ENCODE measurements at regions not wholly inside any gene's neighbourhood (a gene's known extent, or its start where the extent isn't known, plus 50 kb on each side); places are given as distances from the start of the nearest gene placed in this dataset.

GRCh38 chr3:147312786-147313280, 93.5 kb downstream of the ZIC4 start:
- DNase-seq (ENCODE audit: low spot score) (no peak), ATAC-seq (no peak)
- TF ChIP-seq E2F4 (CRISPR knock-in tag; IDR thresholded peaks at IDR 0.05; ENCODE audit: borderline replicate concordance, low read depth) = no peak
- TF ChIP-seq CDX4 (CRISPR knock-in tag; IDR thresholded peaks at IDR 0.05; ENCODE audit: borderline replicate concordance) = no peak
- no peak for TF ChIP-seq JUN (CRISPR knock-in tag; IDR thresholded peaks at IDR 0.05)
- TF ChIP-seq CREB1 (CRISPR knock-in tag; IDR thresholded peaks at IDR 0.05) = no peak
- TF ChIP-seq EMX1 (CRISPR knock-in tag; IDR thresholded peaks at IDR 0.05) = no peak
- TF ChIP-seq NR2C2 (CRISPR knock-in tag; IDR thresholded peaks at IDR 0.05) = no peak
- no peak for TF ChIP-seq E2F1 (CRISPR knock-in tag; IDR thresholded peaks at IDR 0.05)
- no peak for TF ChIP-seq ZSCAN18 (CRISPR knock-in tag; IDR thresholded peaks at IDR 0.05)
- ChIA-PET CTCF (no interaction called here), POLR2A (no interaction called here)
- Mint-ChIP-seq H3K4me3 (no peak overlapping the region), H3K27ac (no peak overlapping the region), H3K36me3 (no peaks in the 10 kb centered on the region), H3K27me3 (ENCODE audit: low read depth) (no peaks in the 10 kb centered on the region; the same call in 1 of the 2 replicates), H3K9me3 (peaks cover 9% of the 10 kb centered on the region), H3K4me1 (peaks cover 4% of the 10 kb centered on the region; the same call in 1 of the 2 replicates)

- Mint-ChIP-seq H3K4me1 (no peaks in the 10 kb centered on the region), H3K36me3 (no peaks in the 10 kb centered on the region), H3K27me3 (ENCODE audit: low read depth) (no peaks in the 10 kb centered on the region; the same call in 1 of the 2 replicates), H3K4me3 (no peak overlapping the region), H3K9me3 (0 out of 2 replicates have a peak, but pooled peaks cover 3% of the 10 kb centered on the region), H3K27ac (no peak overlapping the region)
- TF ChIP-seq E2F1 (CRISPR knock-in tag; IDR thresholded peaks at IDR 0.05) (no peak), SMAD4 (CRISPR knock-in tag; IDR thresholded peaks at IDR 0.05) (no peak), ZBTB21 (CRISPR knock-in tag; IDR thresholded peaks at IDR 0.05; ENCODE audit: borderline replicate concordance) (no peak), NR2C2 (CRISPR knock-in tag; IDR thresholded peaks at IDR 0.05) (no peak), PRDM15 (CRISPR knock-in tag; IDR thresholded peaks at IDR 0.05) (no peak), ATF6 (CRISPR knock-in tag; IDR thresholded peaks at IDR 0.05) (no peak), MLX (CRISPR knock-in tag; IDR thresholded peaks at IDR 0.05) (no peak)
- ATAC-seq = no peak
- ChIA-PET CTCF (no interaction called here), POLR2A (no interaction called here)
- DNase-seq (ENCODE audit: low spot score) = no peak
Observed at GRCh38 chr3:147311716-147312115, 94.6 kb downstream of the ZIC4 start.

All from WTC11 (cell line).